ENCODE measurements at regions not wholly inside any gene's neighbourhood (a gene's known extent, or its start where the extent isn't known, plus 50 kb on each side); places are given as distances from the start of the nearest gene placed in this dataset.

DNA sequence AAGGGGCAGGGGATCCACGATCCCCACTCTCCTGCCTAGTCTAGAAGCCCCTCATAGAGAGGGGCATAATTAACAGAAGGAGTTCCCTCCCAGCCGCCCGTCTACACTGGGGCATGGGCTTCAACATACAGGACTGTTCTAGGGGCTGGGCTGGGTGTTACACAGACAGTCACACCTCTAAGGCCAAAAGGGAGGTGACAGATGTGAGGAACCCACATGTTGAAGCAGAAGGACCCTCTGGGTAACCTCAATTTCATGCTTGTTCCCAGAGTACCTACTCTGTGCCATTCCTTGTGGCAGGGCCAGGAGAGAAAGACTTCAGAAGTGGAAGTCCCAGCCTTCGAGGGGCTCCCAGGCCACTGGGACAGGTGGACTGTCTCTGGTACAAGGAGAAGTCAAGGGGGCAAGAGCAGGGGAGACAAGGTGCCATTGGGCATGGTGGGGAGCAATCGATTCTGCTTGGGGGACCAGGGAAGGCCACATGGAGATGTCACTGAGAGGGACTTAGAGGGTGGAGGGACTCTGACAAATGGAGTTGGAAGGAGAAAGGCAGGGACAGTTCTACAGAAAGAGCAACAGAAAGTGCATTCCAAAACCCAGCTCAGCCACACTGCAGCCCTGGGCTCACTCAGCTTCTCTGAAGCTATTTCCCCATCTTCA is 71.3 kb downstream of the CPN2 start:
- TF ChIP-seq CTCF (IDR thresholded peaks at IDR 0.05; ENCODE audit: poor library complexity) (no peak), EZH2 (IDR thresholded peaks at IDR 0.05; ENCODE audit: borderline replicate concordance) (no peak), EZH2phosphoT487 (IDR thresholded peaks at IDR 0.05; ENCODE audit: low read depth, severe bottlenecking, unreplicated experiment) (no peak)
